OCI-LY1 (cell line): ENCODE measurements at regions not wholly inside any gene's neighbourhood (a gene's known extent, or its start where the extent isn't known, plus 50 kb on each side); places are given as distances from the start of the nearest gene placed in this dataset.

Source experiments
- EZH2 ChIP-seq: fragments of 200-600 bp; sonication (generic), shearing (Covaris generic); IDR thresholded peaks from 2 replicates; pipeline ENCODE4 v1.8.0; 2017; ENCODE audit warnings: borderline replicate concordance, mixed run types, mild to moderate bottlenecking, antibody characterized with exemption, low read length, moderate library complexity, mixed read lengths
- TF ChIP-seq, protein P1 (sequence below): fragments of 200-600 bp; sonication (generic), shearing (Covaris generic); IDR thresholded peaks from 2 replicates; pipeline ENCODE4 v1.5.1; 2017; ENCODE audit warnings: mild to moderate bottlenecking, antibody characterized with exemption, low read length, moderate library complexity, mixed read lengths

DNA sequence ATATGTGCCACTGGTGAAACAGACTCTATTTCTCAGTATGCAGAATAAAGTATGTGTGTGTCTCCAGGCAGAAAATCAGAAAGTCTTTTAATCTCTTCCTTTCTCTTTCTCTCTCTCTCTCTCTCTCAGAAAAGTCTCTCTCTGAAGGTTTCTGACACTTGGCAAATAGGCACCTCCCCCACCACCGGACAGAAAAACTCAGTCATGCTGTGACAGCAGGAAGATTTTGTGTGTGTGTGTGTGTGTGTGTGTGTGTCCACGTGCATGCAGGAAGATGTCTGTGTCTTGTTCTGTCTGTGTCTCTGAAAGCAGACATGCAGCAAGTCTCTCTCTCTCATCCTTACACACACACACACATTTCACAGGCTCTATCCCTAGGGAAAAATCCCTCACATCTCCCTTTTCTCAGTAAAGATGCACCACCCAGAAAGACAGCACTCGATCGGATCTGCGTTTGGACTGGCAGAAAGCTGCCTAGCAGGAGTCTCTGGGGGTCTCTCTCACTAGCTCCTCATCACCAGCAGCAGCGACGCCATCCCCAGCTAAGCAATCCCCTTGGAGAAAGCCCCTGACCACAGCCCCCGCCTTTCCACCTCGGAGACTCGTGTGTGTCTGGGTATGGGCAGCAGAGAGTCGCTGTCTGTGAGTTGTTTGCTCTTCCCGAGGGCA lies 98.3 kb downstream of the EDN3 start:
- TF ChIP-seq EZH2: no peak
- TF ChIP-seq, protein P1, sequence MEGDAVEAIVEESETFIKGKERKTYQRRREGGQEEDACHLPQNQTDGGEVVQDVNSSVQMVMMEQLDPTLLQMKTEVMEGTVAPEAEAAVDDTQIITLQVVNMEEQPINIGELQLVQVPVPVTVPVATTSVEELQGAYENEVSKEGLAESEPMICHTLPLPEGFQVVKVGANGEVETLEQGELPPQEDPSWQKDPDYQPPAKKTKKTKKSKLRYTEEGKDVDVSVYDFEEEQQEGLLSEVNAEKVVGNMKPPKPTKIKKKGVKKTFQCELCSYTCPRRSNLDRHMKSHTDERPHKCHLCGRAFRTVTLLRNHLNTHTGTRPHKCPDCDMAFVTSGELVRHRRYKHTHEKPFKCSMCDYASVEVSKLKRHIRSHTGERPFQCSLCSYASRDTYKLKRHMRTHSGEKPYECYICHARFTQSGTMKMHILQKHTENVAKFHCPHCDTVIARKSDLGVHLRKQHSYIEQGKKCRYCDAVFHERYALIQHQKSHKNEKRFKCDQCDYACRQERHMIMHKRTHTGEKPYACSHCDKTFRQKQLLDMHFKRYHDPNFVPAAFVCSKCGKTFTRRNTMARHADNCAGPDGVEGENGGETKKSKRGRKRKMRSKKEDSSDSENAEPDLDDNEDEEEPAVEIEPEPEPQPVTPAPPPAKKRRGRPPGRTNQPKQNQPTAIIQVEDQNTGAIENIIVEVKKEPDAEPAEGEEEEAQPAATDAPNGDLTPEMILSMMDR: no peak
